MCF 10A (cell line): ENCODE measurements at regions not wholly inside any gene's neighbourhood (a gene's known extent, or its start where the extent isn't known, plus 50 kb on each side); places are given as distances from the start of the nearest gene placed in this dataset.

Source experiments
- BruUV-seq: library from RNA; stranded (reverse); fragments of 400-500 nt; replicated peaks from 2 replicates; lab custom pipeline; 2021; lab: Mats Ljungman, UMichigan
- CTCF ChIA-PET: fragments of 300-600 bp; sonication (Branson Sonifier 250); formaldehyde crosslinking; extraction: SDS; loops from one replicate; lab custom pipeline; 2021; ENCODE audit warnings: antibody characterized with exemption, inconsistent platforms; lab: Yijun Ruan, JAX
- POLR2A ChIA-PET: fragments of 300-600, 350-650 bp; sonication (Branson Sonifier 250); formaldehyde crosslinking; extraction: SDS; loops from one replicate; lab custom pipeline; 2020; ENCODE audit warnings: antibody characterized with exemption, inconsistent platforms; lab: Yijun Ruan, JAX
- DNase-seq: peaks from one replicate; pipeline ENCODE4 v3.0.0-alpha.2; 2018; ENCODE audit not compliant: unreplicated experiment
- H3K27ac Mint-ChIP-seq: one replicate; pipeline ENCODE4 v1.8.0; 2022; ENCODE audit warnings: mild to moderate bottlenecking, low read depth, mixed read lengths; ENCODE audit not compliant: unreplicated experiment
- H3K27me3 Mint-ChIP-seq: one replicate; pipeline ENCODE4 v1.8.0; 2022; ENCODE audit warnings: mixed read lengths; ENCODE audit not compliant: insufficient read depth, unreplicated experiment
- H3K36me3 Mint-ChIP-seq: one replicate; pipeline ENCODE4 v1.8.0; 2022; ENCODE audit warnings: mild to moderate bottlenecking, moderate library complexity, mixed read lengths; ENCODE audit not compliant: insufficient read depth, unreplicated experiment
- H3K4me1 Mint-ChIP-seq: one replicate; pipeline ENCODE4 v1.8.0; 2022; ENCODE audit warnings: mixed read lengths; ENCODE audit not compliant: insufficient read depth, unreplicated experiment
- H3K4me3 Mint-ChIP-seq: one replicate; pipeline ENCODE4 v1.8.0; 2022; ENCODE audit warnings: mild to moderate bottlenecking, moderate library complexity, mixed read lengths; ENCODE audit not compliant: unreplicated experiment
- H3K9me3 Mint-ChIP-seq: one replicate; pipeline ENCODE4 v1.8.0; 2022; ENCODE audit warnings: mixed read lengths; ENCODE audit not compliant: unreplicated experiment
- intact Hi-C: fragments of 100-400 bp; cut with micrococcal nuclease; formaldehyde crosslinking; loops from 2 replicates; pipeline ENCODE4 v1.14.1; 2022
- TF ChIP-seq, protein P1 (sequence below): fragments of 200-600 bp; IDR thresholded peaks from one replicate; pipeline ENCODE4 v1.8.0; 2022; ENCODE audit warnings: antibody characterized with exemption, mild to moderate bottlenecking; ENCODE audit not compliant: unreplicated experiment

DNA sequence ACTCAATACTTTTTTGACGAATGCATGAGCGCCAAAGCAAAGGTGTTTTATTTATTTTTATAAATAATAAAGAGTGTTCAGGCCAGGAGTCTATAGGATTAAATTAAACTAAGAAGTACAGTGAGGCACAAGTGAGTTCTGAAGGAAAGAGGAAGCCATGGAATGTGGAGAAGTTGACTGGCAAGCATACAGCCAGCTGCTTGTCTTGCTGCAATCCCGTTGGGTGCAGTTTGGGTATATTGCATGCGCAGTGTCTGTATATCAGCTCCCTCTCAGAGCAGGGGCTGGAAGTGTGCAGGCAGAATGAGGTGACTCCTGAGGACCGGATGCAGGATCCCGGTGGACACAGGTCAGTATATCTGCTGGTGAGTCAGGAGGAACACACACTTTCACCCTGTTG lies 315.6 kb downstream of the ZSWIM6 start:
- ChIA-PET POLR2A (interaction anchor here (0.7 kb wide), 1 partner anchor 675 kb away, joined by 3 read pairs; no protein-coding TSS in a partner anchor), CTCF (interaction anchor here (0.5 to 5.0 kb wide), 3 partner anchors 11 to 414 kb away, joined by 3 to 39 read pairs (median 4); no protein-coding TSS in a partner anchor)
- TF ChIP-seq, protein P1, sequence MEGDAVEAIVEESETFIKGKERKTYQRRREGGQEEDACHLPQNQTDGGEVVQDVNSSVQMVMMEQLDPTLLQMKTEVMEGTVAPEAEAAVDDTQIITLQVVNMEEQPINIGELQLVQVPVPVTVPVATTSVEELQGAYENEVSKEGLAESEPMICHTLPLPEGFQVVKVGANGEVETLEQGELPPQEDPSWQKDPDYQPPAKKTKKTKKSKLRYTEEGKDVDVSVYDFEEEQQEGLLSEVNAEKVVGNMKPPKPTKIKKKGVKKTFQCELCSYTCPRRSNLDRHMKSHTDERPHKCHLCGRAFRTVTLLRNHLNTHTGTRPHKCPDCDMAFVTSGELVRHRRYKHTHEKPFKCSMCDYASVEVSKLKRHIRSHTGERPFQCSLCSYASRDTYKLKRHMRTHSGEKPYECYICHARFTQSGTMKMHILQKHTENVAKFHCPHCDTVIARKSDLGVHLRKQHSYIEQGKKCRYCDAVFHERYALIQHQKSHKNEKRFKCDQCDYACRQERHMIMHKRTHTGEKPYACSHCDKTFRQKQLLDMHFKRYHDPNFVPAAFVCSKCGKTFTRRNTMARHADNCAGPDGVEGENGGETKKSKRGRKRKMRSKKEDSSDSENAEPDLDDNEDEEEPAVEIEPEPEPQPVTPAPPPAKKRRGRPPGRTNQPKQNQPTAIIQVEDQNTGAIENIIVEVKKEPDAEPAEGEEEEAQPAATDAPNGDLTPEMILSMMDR = no peak
- no peaks in the 10 kb centered on the region for H3K9me3 Mint-ChIP-seq
- H3K4me1 Mint-ChIP-seq = no peaks in the 10 kb centered on the region
- intact Hi-C loops = no loop called here
- no peaks in the 10 kb centered on the region for H3K27me3 Mint-ChIP-seq
- H3K27ac Mint-ChIP-seq = no peak overlapping the region
- no TSS peak for BruUV-seq
- no peak overlapping the region for H3K4me3 Mint-ChIP-seq
- H3K36me3 Mint-ChIP-seq = no peaks in the 10 kb centered on the region
- no peak for DNase-seq

DNA sequence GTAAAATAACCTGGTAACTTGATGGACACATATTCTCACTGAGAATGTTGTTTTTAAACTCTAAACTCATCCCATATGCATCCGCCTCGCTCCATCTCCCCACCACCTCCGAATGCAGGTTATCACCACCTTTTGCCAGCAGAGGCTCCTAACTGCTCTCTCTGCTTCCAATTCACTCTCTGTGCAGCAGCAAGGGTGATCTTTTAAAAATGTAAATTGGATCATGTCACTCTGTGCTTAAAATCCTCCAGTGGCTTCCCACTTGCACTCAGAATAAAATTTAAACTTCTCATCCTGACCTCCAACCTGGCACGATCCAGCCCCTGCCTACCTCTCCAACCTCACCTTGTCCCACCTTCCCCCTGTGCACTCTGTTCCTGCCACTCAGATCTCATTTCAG lies 317.2 kb downstream of the ZSWIM6 start:
- BruUV-seq = no TSS peak
- CTCF ChIA-PET = interaction anchor here (5.0 kb wide), 1 partner anchor 10 kb away, joined by 39 read pairs; no protein-coding TSS in a partner anchor

DNA sequence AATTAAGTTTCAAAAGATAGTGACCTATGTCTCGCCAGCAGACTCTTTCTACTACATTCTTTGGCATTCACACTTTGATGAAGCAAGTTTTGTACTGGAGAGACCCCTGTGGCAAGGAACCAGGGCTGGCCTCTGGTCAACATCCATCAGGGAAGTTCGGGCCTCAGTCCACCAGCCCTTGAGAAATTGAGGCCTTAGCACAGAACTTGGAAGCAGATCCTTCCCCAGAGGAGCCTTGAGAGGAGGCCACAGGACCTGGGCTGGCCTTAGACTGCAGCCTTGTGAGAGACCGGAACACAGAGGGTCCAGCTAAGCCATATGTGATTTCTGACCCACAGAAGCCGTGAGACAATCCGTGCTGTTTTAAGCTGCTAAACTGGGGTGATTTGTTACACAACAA lies 317.9 kb downstream of the ZSWIM6 start:
- TF ChIP-seq, protein P1 = no peak
- H3K4me1 Mint-ChIP-seq = no peaks in the 10 kb centered on the region
- H3K27ac Mint-ChIP-seq = no peak overlapping the region
- intact Hi-C loops = no loop called here
- H3K27me3 Mint-ChIP-seq = no peaks in the 10 kb centered on the region
- ChIA-PET CTCF (interaction anchor here (5.0 kb wide), 1 partner anchor 9 kb away, joined by 39 read pairs; no protein-coding TSS in a partner anchor), POLR2A (no interaction called here)
- no TSS peak for BruUV-seq
- H3K36me3 Mint-ChIP-seq = no peaks in the 10 kb centered on the region
- H3K9me3 Mint-ChIP-seq = no peaks in the 10 kb centered on the region
- DNase-seq = no peak
- no peak overlapping the region for H3K4me3 Mint-ChIP-seq

More for the DNA sequence above, 317.2 kb downstream of the ZSWIM6 start:
- intact Hi-C loops = no loop called here
- Mint-ChIP-seq H3K27ac (no peak overlapping the region), H3K9me3 (no peaks in the 10 kb centered on the region), H3K27me3 (no peaks in the 10 kb centered on the region), H3K36me3 (no peaks in the 10 kb centered on the region), H3K4me3 (no peak overlapping the region), H3K4me1 (no peaks in the 10 kb centered on the region)
- TF ChIP-seq, protein P1 = no peak
- POLR2A ChIA-PET = no interaction called here
- no peak for DNase-seq

DNA sequence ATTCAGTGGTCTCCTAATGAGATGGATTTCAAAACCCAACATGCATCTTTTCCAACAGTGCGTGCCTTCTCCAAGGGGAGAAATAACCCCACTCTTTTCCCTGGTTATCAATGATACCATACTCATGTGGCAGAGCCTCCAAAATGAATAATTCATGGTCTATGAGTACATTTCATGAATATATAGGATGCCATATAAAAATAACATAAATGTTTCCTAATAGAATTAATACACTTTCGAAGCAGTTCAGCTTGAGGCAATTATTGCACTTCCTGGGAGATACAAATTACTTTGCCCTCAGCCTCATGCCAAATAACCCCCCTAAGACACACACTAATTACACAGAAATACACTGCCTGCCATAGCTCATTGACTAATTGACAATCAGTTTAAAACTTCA lies 318.6 kb downstream of the ZSWIM6 start:
- H3K4me3 Mint-ChIP-seq = no peak overlapping the region
- no peaks in the 10 kb centered on the region for H3K9me3 Mint-ChIP-seq
- H3K27me3 Mint-ChIP-seq = no peaks in the 10 kb centered on the region

More for the DNA sequence above, 318.6 kb downstream of the ZSWIM6 start:
- Mint-ChIP-seq H3K4me1 (no peaks in the 10 kb centered on the region), H3K27ac (no peak overlapping the region), H3K36me3 (no peaks in the 10 kb centered on the region)
- POLR2A ChIA-PET = no interaction called here
- intact Hi-C loops = no loop called here
- no peak for DNase-seq
- BruUV-seq = no TSS peak
- CTCF ChIA-PET = interaction anchor here (5.0 kb wide), 1 partner anchor 8 kb away, joined by 39 read pairs; no protein-coding TSS in a partner anchor
- TF ChIP-seq, protein P1 = no peak
